GM12873 (cell line): ENCODE measurements at regions not wholly inside any gene's neighbourhood (a gene's known extent, or its start where the extent isn't known, plus 50 kb on each side); places are given as distances from the start of the nearest gene placed in this dataset.

Experiments used
- CTCF ChIP-seq: IDR thresholded peaks from 2 replicates; pipeline ENCODE4 v1.5.1; 2012; ENCODE audit warnings: low read depth, mild to moderate bottlenecking, moderate library complexity, low read length, control low read depth; ENCODE audit not compliant: insufficient read depth; ENCODE audit errors: missing control alignments

GRCh38 chrX:8288590-8288989 is 117.5 kb upstream of the VCX2 start:
- TF ChIP-seq CTCF = no peak

GRCh38 chrX:8289523-8289922 is 118.5 kb upstream of the VCX2 start:
- no peak for TF ChIP-seq CTCF

- no peak for TF ChIP-seq CTCF
Observed at GRCh38 chrX:8297766-8298165, 126.7 kb upstream of the VCX2 start.

DNA sequence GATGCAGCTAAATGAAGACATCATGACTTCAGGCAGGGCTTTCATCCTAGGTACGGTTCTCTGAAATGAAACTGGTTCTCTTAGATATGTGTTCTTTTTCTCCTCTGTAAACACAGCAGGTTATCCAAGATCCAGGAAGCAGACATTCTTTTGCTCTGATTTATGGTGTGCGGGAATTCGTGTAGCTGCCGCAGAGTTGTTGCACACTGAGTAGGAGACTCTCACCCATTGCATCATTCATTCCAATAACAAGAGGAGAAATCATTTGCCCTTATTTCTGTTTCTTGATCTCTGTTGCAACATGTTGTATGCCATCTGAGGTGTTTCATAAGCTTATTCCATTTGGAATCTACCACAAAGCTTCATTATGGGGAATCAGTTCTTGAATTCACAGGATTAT is 133.6 kb upstream of the VCX2 start:
- no peak for TF ChIP-seq CTCF

DNA sequence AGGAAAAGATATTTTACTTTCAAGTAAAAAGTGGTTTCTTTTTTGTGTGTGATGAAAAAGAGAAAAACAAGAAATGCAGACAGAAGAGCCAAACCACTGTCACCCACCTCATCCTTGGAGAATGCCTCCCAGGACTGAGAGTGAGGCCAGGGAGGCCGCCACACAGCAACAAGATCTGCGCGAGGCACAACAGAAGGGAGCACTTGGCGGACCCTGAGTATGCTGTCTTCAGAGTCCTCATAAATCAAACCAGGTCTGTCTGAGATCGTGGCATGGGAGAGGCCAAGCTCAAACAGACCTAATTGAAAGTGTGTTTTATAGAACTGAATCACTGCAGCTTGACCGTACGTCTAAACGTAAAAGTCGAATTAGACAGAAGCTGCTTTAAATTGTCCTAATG is 134.3 kb upstream of the VCX2 start:
- no peak for TF ChIP-seq CTCF

DNA sequence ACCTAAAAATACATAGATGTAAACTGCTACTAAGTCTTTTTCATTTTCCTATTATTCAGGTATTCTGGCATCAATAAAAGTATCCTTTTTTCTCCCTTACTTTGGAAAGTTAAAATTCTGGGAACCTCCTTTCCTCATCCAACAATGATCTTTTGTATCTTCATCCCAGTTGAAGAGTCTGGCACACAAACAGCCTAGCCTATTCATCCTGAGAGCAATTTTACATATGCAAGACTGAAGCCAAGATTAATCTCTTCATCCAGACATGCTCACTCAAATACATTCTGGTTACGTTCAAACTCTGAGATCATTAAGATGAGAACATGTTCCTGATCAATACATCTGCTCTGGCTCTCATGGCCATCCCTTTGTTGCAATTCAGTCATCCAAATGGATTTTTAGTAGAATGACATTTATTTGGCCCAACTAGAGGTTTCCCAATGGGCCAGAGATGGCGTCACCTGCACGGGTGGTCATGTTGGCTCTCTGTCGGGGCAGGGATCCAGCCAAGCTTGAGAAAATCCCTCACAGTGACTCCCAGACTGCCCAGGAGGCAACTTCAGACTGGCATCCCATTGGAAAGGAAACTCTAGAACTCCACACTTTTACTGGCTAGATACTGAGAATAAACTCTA is 135.3 kb upstream of the VCX2 start:
- TF ChIP-seq CTCF = no peak

DNA sequence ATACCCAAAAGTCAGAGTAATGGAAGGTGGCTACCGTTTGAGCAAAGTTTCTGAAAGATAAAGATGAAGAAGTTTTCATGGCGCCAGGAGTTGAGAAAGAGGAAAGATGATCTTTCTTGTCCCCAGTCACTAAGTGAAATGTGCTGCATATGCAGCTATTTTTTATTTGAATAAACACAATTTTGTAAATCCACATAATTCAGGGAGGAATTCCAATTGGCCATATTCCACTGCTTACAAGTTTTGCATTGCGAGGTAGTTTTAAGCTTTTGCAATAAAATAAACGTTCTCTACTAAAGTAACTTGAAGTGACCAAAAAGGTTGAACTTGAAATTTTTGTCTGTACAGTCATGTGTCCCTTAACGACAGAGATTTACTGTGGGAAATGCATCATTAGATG is 139.3 kb upstream of the VCX2 start:
- TF ChIP-seq CTCF = no peak
